Caco-2 (cell line): ENCODE measurements at regions not wholly inside any gene's neighbourhood (a gene's known extent, or its start where the extent isn't known, plus 50 kb on each side); places are given as distances from the start of the nearest gene placed in this dataset.
"Not testable (repeated sequence)": the region's sequence is repeated elsewhere in the genome, so short reads cannot be mapped to it uniquely, and the experiment has no call there.

Experiments used
- BruUV-seq: library from RNA; stranded (reverse); fragments of 400-500 nt; replicated peaks from 2 replicates; lab custom pipeline; 2021; lab: Mats Ljungman, UMichigan
- CTCF ChIA-PET: fragments of 300-600 bp; sonication (Branson Sonifier 250); formaldehyde crosslinking; loops from one replicate; lab custom pipeline; 2022; ENCODE audit warnings: antibody characterized with exemption; lab: Charles Lee
- POLR2A ChIA-PET: fragments of 300-600 bp; sonication (Branson Sonifier 250); formaldehyde crosslinking; loops from one replicate; lab custom pipeline; 2022; ENCODE audit warnings: antibody characterized with exemption; lab: Charles Lee
- DNase-seq, 2 experiments: peaks; one replicate each; pipeline versions ENCODE4 v3.0.0 to v3.0.0-alpha.2; 2020 to 2022
- H3K27me3 ChIP-seq: replicated peaks from 2 replicates; pipeline ENCODE4 v1.6.0; 2011; ENCODE audit warnings: low read length; ENCODE audit not compliant: control insufficient read depth, insufficient read depth
- H3K36me3 ChIP-seq: 2 replicates; pipeline ENCODE4 v1.5.1; 2011; ENCODE audit warnings: low read length; ENCODE audit not compliant: control insufficient read depth, insufficient read depth
- H3K4me1 ChIP-seq: fragments of 250-450 bp; sonication (Bioruptor Pico); 2 replicates; pipeline ENCODE4 v1.5.1; 2020; ENCODE audit warnings: mild to moderate bottlenecking
- H3K4me3 ChIP-seq: 2 replicates; pipeline ENCODE4 v1.5.1; 2011; ENCODE audit warnings: low read depth, mild to moderate bottlenecking, control low read depth, low read length
- H3K9me3 ChIP-seq: fragments of 250-450 bp; sonication (Bioruptor Pico); 2 replicates; pipeline ENCODE4 v1.5.1; 2020; ENCODE audit warnings: mild to moderate bottlenecking, moderate library complexity
- H3K27ac Mint-ChIP-seq: one replicate; pipeline ENCODE4 v1.8.0; 2022; ENCODE audit warnings: mixed read lengths; ENCODE audit not compliant: unreplicated experiment
- H3K27me3 Mint-ChIP-seq: one replicate; pipeline ENCODE4 v1.8.0; 2022; ENCODE audit warnings: mixed read lengths; ENCODE audit not compliant: insufficient read depth, unreplicated experiment
- H3K36me3 Mint-ChIP-seq: one replicate; pipeline ENCODE4 v1.8.0; 2022; ENCODE audit warnings: mild to moderate bottlenecking, mixed read lengths; ENCODE audit not compliant: insufficient read depth, unreplicated experiment
- H3K4me1 Mint-ChIP-seq: one replicate; pipeline ENCODE4 v1.8.0; 2022; ENCODE audit warnings: low read depth, mixed read lengths; ENCODE audit not compliant: unreplicated experiment
- H3K4me3 Mint-ChIP-seq: one replicate; pipeline ENCODE4 v1.8.0; 2022; ENCODE audit warnings: mild to moderate bottlenecking, moderate library complexity, mixed read lengths; ENCODE audit not compliant: unreplicated experiment
- H3K9me3 Mint-ChIP-seq: one replicate; pipeline ENCODE4 v1.8.0; 2022; ENCODE audit warnings: mixed read lengths; ENCODE audit not compliant: unreplicated experiment
- CTCF ChIP-seq, 2 experiments: fragments of 200-600 bp in 1 of 2; IDR thresholded peaks; 1 replicate in 1 of 2; 2 replicates in 1 of 2; pipeline versions ENCODE4 v1.5.1 to v1.8.0; 2011 to 2022; ENCODE audit warnings: antibody characterized with exemption in 1 of 2, control low read depth in 1 of 2, inconsistent platforms in 1 of 2, low read depth in 1 of 2, low read length in 1 of 2, mild to moderate bottlenecking in 1 of 2, moderate library complexity in 1 of 2; ENCODE audit not compliant: insufficient read depth in 1 of 2, severe bottlenecking in 1 of 2, unreplicated experiment in 1 of 2
- intact Hi-C: fragments of 100-400 bp; cut with micrococcal nuclease; formaldehyde crosslinking; loops from one replicate; pipeline ENCODE4 v1.10.0; 2022; ENCODE audit not compliant: unreplicated experiment

- DNase-seq: no peak
- peaks cover 23% of the 10 kb centered on the region for H3K9me3 Mint-ChIP-seq
- no peak overlapping the region for H3K27ac Mint-ChIP-seq
- Histone ChIP-seq H3K27me3 (no peaks in the 10 kb centered on the region), H3K4me3 (no peak overlapping the region), H3K9me3 (no peaks in the 10 kb centered on the region), H3K36me3 (no peaks in the 10 kb centered on the region), H3K4me1 (no peaks in the 10 kb centered on the region)
- H3K4me3 Mint-ChIP-seq: no peak overlapping the region
- H3K36me3 Mint-ChIP-seq: peaks cover 4% of the 10 kb centered on the region
- no peak for TF ChIP-seq CTCF (IDR thresholded peaks at IDR 0.05; ENCODE audit: insufficient read depth in 1 of 2, low read depth in 1 of 2, low read length in 1 of 2, severe bottlenecking in 1 of 2, unreplicated experiment in 1 of 2)
- BruUV-seq: no TSS peak
- CTCF ChIA-PET: no interaction called here
- intact Hi-C loops: no loop called here
- no peaks in the 10 kb centered on the region for H3K27me3 Mint-ChIP-seq
- POLR2A ChIA-PET: no interaction called here
- no peaks in the 10 kb centered on the region for H3K4me1 Mint-ChIP-seq
Measured at GRCh38 chr22:11360632-11361031, 4167.4 kb upstream of the OR11H1 start.

GRCh38 chr22:11361496-11361895 is 4166.5 kb upstream of the OR11H1 start:
- H3K36me3 ChIP-seq, intact Hi-C loops, BruUV-seq, H3K36me3 Mint-ChIP-seq, POLR2A ChIA-PET, H3K4me3 ChIP-seq, H3K4me1 Mint-ChIP-seq, H3K9me3 ChIP-seq, H3K4me1 ChIP-seq, CTCF ChIA-PET, H3K4me3 Mint-ChIP-seq, H3K27me3 Mint-ChIP-seq, DNase-seq, H3K27me3 ChIP-seq, H3K27ac Mint-ChIP-seq: not testable (repeated sequence)
- peaks cover 23% of the 10 kb centered on the region for H3K9me3 Mint-ChIP-seq

- H3K27me3 ChIP-seq, H3K4me3 Mint-ChIP-seq, H3K4me1 Mint-ChIP-seq, CTCF ChIA-PET, POLR2A ChIA-PET, H3K4me1 ChIP-seq, H3K27ac Mint-ChIP-seq, H3K36me3 Mint-ChIP-seq, DNase-seq, H3K9me3 Mint-ChIP-seq, H3K27me3 Mint-ChIP-seq, H3K4me3 ChIP-seq, BruUV-seq, intact Hi-C loops, H3K36me3 ChIP-seq: not testable (repeated sequence)
- 0 out of 2 replicates have a peak, but pooled peaks cover 14% of the 10 kb centered on the region for H3K9me3 ChIP-seq
Measured at GRCh38 chr22:11369612-11370307, 4158.2 kb upstream of the OR11H1 start.

GRCh38 chr22:11370311-11370710 is 4157.7 kb upstream of the OR11H1 start:
- H3K4me1 ChIP-seq, H3K4me3 Mint-ChIP-seq, H3K4me1 Mint-ChIP-seq, H3K27ac Mint-ChIP-seq, BruUV-seq, intact Hi-C loops, H3K4me3 ChIP-seq, CTCF ChIA-PET, H3K36me3 ChIP-seq, POLR2A ChIA-PET, H3K27me3 ChIP-seq, H3K36me3 Mint-ChIP-seq, H3K9me3 Mint-ChIP-seq, DNase-seq, H3K27me3 Mint-ChIP-seq: not testable (repeated sequence)
- H3K9me3 ChIP-seq: 0 out of 2 replicates have a peak, but pooled peaks cover 14% of the 10 kb centered on the region
